OCI-LY7 (cell line): ENCODE measurements at regions not wholly inside any gene's neighbourhood (a gene's known extent, or its start where the extent isn't known, plus 50 kb on each side); places are given as distances from the start of the nearest gene placed in this dataset.
A peak's percentile ranks its signal among the peaks of the same experiment; 100 is the strongest.

Source experiments
- BruUV-seq: library from RNA; stranded (reverse); fragments of 400-500 nt; replicated peaks from 2 replicates; lab custom pipeline; 2021; lab: Mats Ljungman, UMichigan
- CTCF ChIA-PET: fragments of 300-600 bp; sonication (Branson Sonifier 250); formaldehyde crosslinking; loops from one replicate; lab custom pipeline; 2022; ENCODE audit warnings: antibody characterized with exemption; ENCODE audit not compliant: unreplicated experiment; lab: Charles Lee
- POLR2A ChIA-PET: fragments of 300-600 bp; sonication (Branson Sonifier 250); formaldehyde crosslinking; loops from one replicate; lab custom pipeline; 2022; ENCODE audit warnings: antibody characterized with exemption; lab: Charles Lee
- DNase-seq: peaks from one replicate; pipeline ENCODE4 v3.0.0-alpha.2; 2015; ENCODE audit warnings: low spot score
- H2AFZ ChIP-seq: fragments of 200-600 bp; sonication (generic), shearing (Covaris generic); 2 replicates; pipeline ENCODE4 v1.6.1; 2014; ENCODE audit warnings: mild to moderate bottlenecking, antibody characterized with exemption, low read length, moderate library complexity
- H3K27ac ChIP-seq: fragments of 200-600 bp; sonication (generic); 2 replicates; pipeline ENCODE4 v1.5.1; 2014; ENCODE audit warnings: mixed run types, low read depth, mild to moderate bottlenecking, moderate library complexity, low read length, inconsistent platforms; ENCODE audit not compliant: poor library complexity, severe bottlenecking
- H3K36me3 ChIP-seq: fragments of 200-600 bp; sonication (generic); 2 replicates; pipeline ENCODE4 v1.6.1; 2014; ENCODE audit warnings: mild to moderate bottlenecking, antibody characterized with exemption, low read length, moderate library complexity, mixed read lengths; ENCODE audit not compliant: insufficient read depth
- H3K4me1 ChIP-seq: fragments of 200-600 bp; sonication (generic); 2 replicates; pipeline ENCODE4 v1.5.1; 2014; ENCODE audit warnings: mild to moderate bottlenecking, low read length; ENCODE audit not compliant: insufficient read depth, poor library complexity, severe bottlenecking
- H3K4me2 ChIP-seq: fragments of 200-600 bp; sonication (generic); 2 replicates; pipeline ENCODE4 v1.6.1; 2014; ENCODE audit warnings: mild to moderate bottlenecking, low read length
- H3K4me3 ChIP-seq: fragments of 200-600 bp; sonication (generic); 2 replicates; pipeline ENCODE4 v1.5.1; 2014; ENCODE audit warnings: mild to moderate bottlenecking, low read depth, low read length; ENCODE audit not compliant: poor library complexity, severe bottlenecking
- H3K79me2 ChIP-seq: fragments of 200-600 bp; sonication (generic); 2 replicates; pipeline ENCODE4 v1.6.1; 2016; ENCODE audit warnings: low read depth, mild to moderate bottlenecking, low read length, moderate library complexity, mixed read lengths; ENCODE audit not compliant: insufficient read depth
- H3K9me2 ChIP-seq: fragments of 200-600 bp; sonication (generic); 2 replicates; pipeline ENCODE4 v1.6.1; 2016; ENCODE audit warnings: mild to moderate bottlenecking, low read length, mixed read lengths; ENCODE audit not compliant: insufficient read depth
- H3K9me3 ChIP-seq: fragments of 200-600 bp; sonication (generic); 2 replicates; pipeline ENCODE4 v1.6.1; 2014; ENCODE audit warnings: mild to moderate bottlenecking, mixed run types, low read length, mixed read lengths
- H4K20me1 ChIP-seq: fragments of 200-600 bp; sonication (generic); 2 replicates; pipeline ENCODE4 v1.6.1; 2014; ENCODE audit warnings: mild to moderate bottlenecking, antibody characterized with exemption, low read length, moderate library complexity, mixed read lengths; ENCODE audit not compliant: insufficient read depth
- EZH2phosphoT487 ChIP-seq: fragments of 200-600 bp; sonication (generic); IDR thresholded peaks from 2 replicates; pipeline ENCODE4 v1.6.1; 2018; ENCODE audit warnings: low read depth, borderline replicate concordance, mild to moderate bottlenecking, mixed run types, antibody characterized with exemption, low read length, moderate library complexity, mixed read lengths
- intact Hi-C: fragments of 100-400 bp; cut with micrococcal nuclease; formaldehyde crosslinking; loops from one replicate; pipeline ENCODE4 v1.10.0; 2022; ENCODE audit not compliant: unreplicated experiment
- TF ChIP-seq, protein P1 (sequence below): fragments of 200-600 bp; sonication (generic); conservative IDR thresholded peaks from 2 replicates; pipeline ENCODE4 v1.5.1; 2014; ENCODE audit warnings: mild to moderate bottlenecking, antibody characterized with exemption, low read length, moderate library complexity, mixed read lengths

GRCh38 chr10:113982769-113983168 lies 60.9 kb upstream of the ADRB1 start:
- no peaks in the 10 kb centered on the region for H3K79me2 ChIP-seq
- intact Hi-C loops, result loop anchor here (2.0 kb wide), 1 partner anchor 18 kb away; no protein-coding TSS in a partner anchor
- no peak overlapping the region for H3K4me3 ChIP-seq
- H3K27ac ChIP-seq, result peak overlapping the region; percentile 37
- H3K4me1 ChIP-seq, result peaks cover 22% of the 10 kb centered on the region
- 0 out of 2 replicates have a peak, but pooled peaks cover 4% of the 10 kb centered on the region for H3K9me3 ChIP-seq
- H2AFZ ChIP-seq, result peak overlapping the region; percentile 83
- no peaks in the 10 kb centered on the region for H3K36me3 ChIP-seq
- peak overlapping the region; percentile 47 for H3K4me2 ChIP-seq
- TF ChIP-seq, protein P1, sequence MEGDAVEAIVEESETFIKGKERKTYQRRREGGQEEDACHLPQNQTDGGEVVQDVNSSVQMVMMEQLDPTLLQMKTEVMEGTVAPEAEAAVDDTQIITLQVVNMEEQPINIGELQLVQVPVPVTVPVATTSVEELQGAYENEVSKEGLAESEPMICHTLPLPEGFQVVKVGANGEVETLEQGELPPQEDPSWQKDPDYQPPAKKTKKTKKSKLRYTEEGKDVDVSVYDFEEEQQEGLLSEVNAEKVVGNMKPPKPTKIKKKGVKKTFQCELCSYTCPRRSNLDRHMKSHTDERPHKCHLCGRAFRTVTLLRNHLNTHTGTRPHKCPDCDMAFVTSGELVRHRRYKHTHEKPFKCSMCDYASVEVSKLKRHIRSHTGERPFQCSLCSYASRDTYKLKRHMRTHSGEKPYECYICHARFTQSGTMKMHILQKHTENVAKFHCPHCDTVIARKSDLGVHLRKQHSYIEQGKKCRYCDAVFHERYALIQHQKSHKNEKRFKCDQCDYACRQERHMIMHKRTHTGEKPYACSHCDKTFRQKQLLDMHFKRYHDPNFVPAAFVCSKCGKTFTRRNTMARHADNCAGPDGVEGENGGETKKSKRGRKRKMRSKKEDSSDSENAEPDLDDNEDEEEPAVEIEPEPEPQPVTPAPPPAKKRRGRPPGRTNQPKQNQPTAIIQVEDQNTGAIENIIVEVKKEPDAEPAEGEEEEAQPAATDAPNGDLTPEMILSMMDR, result no peak
- TF ChIP-seq EZH2phosphoT487, result no peak
- POLR2A ChIA-PET, result interaction anchor here (0.7 to 3.4 kb wide), 11 partner anchors 12 to 64 kb away, joined by 3 to 25 read pairs (median 6); partner anchors contain the start of gene ADRB1
- H3K9me2 ChIP-seq, result no peaks in the 10 kb centered on the region
- peak; percentile 67 for DNase-seq
- H4K20me1 ChIP-seq, result no peaks in the 10 kb centered on the region
- BruUV-seq, result no TSS peak
- CTCF ChIA-PET, result interaction anchor here (1.0 kb wide), 2 partner anchors 12 to 25 kb away, joined by 3 read pairs; no protein-coding TSS in a partner anchor

- intact Hi-C loops, result loop anchor here (2.0 kb wide), 1 partner anchor 19 kb away; no protein-coding TSS in a partner anchor
- Histone ChIP-seq H2AFZ (peak overlapping the region; percentile 83; the same call in 1 of the 2 replicates), H3K9me3 (0 out of 2 replicates have a peak, but pooled peaks cover 4% of the 10 kb centered on the region), H3K4me2 (peak overlapping the region; percentile 47), H3K36me3 (no peaks in the 10 kb centered on the region), H3K4me1 (peaks cover 22% of the 10 kb centered on the region), H4K20me1 (no peaks in the 10 kb centered on the region), H3K9me2 (no peaks in the 10 kb centered on the region), H3K27ac (no peak overlapping the region), H3K4me3 (no peak overlapping the region), H3K79me2 (no peaks in the 10 kb centered on the region)
- no TSS peak for BruUV-seq
- peak; percentile 38 for DNase-seq
- TF ChIP-seq, protein P1, result no peak
- TF ChIP-seq EZH2phosphoT487, result no peak
- CTCF ChIA-PET, result interaction anchor here (0.6 to 1.0 kb wide), 3 partner anchors 8 to 29 kb away, joined by 3 to 4 read pairs (median 3); no protein-coding TSS in a partner anchor
- POLR2A ChIA-PET, result interaction anchor here (0.8 to 3.4 kb wide), 7 partner anchors 11 to 52 kb away, joined by 3 to 25 read pairs (median 8); no protein-coding TSS in a partner anchor
Measured at GRCh38 chr10:113983552-113983951, 60.1 kb upstream of the ADRB1 start.

DNA sequence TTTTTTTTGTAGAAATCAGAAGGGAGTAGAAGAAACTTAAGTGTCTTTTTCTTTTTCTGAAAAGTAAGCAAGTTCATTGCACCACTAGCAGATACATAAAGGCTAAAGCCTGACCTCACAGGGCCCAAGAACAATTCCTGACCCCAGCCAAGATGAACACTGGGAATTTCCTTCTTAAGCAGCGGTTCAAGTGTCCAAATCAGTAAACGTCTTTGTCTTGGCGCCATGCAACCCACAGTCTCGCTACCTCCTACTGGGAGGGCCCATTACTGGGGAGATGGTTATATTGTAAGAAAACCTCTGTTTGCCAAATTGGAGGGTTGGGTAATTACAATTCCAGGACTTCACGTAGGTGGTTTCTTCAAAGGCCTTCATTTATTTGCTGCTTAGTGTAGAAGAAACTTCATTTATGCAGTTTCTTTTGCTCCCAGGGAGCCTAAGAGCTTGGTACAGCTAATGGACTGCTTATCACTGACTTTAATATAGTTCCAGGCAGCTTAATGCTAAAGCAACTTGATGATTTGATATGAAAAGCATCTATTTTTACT lies 58.3 kb upstream of the ADRB1 start:
- Histone ChIP-seq H3K36me3 (no peaks in the 10 kb centered on the region), H3K9me2 (no peaks in the 10 kb centered on the region), H2AFZ (no peak overlapping the region), H4K20me1 (no peaks in the 10 kb centered on the region), H3K9me3 (0 out of 2 replicates have a peak, but pooled peaks cover 4% of the 10 kb centered on the region), H3K4me1 (peaks cover 22% of the 10 kb centered on the region), H3K4me3 (no peak overlapping the region), H3K79me2 (no peaks in the 10 kb centered on the region), H3K27ac (no peak overlapping the region), H3K4me2 (no peak overlapping the region)
- TF ChIP-seq, protein P1, result no peak
- no peak for TF ChIP-seq EZH2phosphoT487
- DNase-seq, result no peak
- ChIA-PET POLR2A (interaction anchor here (0.7 to 1.2 kb wide), 4 partner anchors 36 to 164 kb away, joined by 3 to 4 read pairs (median 3); no protein-coding TSS in a partner anchor), CTCF (no interaction called here)
- no TSS peak for BruUV-seq
- intact Hi-C loops, result no loop called here
